B cell (primary cell): ENCODE measurements at regions not wholly inside any gene's neighbourhood (a gene's known extent, or its start where the extent isn't known, plus 50 kb on each side); places are given as distances from the start of the nearest gene placed in this dataset.

Experiments
- CTCF ChIP-seq: fragments of 200-600 bp; IDR thresholded peaks from one replicate; pipeline ENCODE4 v1.8.0; 2022; ENCODE audit warnings: antibody characterized with exemption, mild to moderate bottlenecking
- EZH2 ChIP-seq: IDR thresholded peaks from 2 replicates; pipeline ENCODE4 v1.6.1; 2012; ENCODE audit warnings: borderline replicate concordance, low read depth, mild to moderate bottlenecking, moderate library complexity, low read length; ENCODE audit not compliant: insufficient read depth, poor library complexity, severe bottlenecking

GRCh38 chr3:43219616-43220015 lies 66.7 kb upstream of the SNRK start:
- TF ChIP-seq EZH2 (no peak), CTCF (no peak)
